GM19238 (cell line): ENCODE measurements at regions not wholly inside any gene's neighbourhood (a gene's known extent, or its start where the extent isn't known, plus 50 kb on each side); places are given as distances from the start of the nearest gene placed in this dataset.

ENCODE experiments used
- DNase-seq: peaks from one replicate; pipeline ENCODE4 v3.0.0; 2011; ENCODE audit warnings: low spot score; ENCODE audit not compliant: insufficient read length

DNA sequence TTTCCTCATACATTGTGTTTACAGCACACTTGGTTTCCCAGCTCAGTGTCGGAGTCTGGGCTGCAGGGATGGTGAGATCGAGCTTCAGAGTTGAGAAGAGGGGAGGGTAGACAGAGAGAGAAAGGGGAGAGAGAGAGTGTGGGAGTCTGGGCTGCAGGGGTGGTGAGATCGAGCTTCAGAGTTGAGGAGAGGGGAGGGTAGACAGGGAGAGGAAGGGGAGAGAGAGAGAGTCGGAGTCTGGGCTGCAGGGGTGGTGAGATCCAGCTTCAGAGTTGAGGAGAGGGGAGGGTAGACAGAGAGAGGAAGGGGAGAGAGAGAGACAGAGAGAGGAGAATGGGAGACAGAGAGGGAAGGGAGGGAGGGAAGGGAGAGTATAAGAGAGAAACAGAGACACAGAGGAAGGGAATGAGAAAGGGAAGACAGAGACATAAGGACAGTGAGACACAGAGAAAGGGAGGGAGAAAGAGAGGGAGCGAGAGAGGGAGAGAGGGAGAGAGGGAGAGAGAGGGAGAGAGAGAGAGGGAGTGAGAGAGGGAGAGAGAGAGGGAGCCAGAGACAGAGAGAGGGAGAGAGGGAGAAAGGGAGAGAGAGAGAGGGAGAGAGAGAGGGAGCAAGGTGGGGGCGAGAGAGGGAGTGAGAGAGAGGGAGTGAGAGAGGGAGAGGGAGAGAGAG lies 222.7 kb upstream of the GMDS start:
- no peak for DNase-seq

DNA sequence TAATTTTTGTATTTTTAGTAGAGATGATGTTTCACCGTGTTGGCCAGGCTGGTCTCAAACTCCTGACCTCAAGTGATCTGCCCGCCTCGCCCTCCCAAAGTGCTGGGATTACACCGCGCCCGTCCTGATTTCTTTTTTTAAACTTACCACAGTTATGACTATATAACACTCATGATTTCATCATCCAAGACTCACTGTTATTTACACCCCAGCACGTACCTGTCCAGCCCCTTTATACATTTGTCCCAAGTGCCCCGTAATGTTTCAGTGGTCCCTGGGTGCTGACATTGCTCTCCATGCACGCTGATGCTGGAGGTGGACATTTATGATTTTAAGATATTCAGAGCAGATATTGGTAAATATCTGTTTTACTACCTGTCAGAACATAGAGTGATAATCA lies 219.9 kb upstream of the GMDS start:
- DNase-seq, result no peak

DNA sequence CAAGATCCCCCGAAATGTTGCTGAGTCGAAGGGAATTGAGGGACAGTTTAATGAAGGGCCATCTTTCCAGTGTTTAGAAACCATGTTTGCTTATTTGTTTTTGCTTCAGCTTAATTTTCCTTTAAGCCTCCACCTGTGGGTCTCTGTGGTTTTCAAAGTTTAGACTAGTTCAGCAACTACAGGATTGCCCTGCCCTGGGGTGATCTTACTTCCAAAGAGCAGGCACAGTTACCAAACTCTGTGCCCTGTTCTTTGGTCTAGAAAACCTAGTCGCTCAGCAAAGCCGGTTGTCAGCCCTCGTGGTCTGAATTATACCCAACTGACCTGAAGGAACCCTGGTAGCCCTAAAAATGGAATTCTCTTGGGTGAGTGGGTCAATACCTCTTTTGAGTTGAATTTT lies 219.2 kb upstream of the GMDS start:
- DNase-seq, result no peak

DNA sequence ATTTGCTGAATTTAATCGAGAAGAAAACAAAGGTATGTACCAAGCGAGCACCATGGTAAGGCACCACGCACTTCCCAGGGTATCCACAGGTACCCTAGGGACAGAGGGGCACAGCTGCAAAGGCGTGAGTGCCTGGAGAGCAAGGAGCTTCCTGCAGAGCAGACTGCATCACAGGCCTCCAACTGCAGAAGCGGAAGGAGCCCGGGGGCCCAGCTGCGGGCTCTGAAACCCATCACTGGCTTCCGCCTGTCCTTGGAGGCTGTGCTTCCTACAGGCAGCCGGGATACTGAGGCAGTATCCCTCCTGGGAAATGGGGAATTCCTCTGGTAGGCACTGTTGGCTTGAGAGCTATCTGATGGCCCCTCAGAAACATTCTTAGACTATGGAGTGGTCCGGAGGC lies 217.4 kb upstream of the GMDS start:
- no peak for DNase-seq

DNA sequence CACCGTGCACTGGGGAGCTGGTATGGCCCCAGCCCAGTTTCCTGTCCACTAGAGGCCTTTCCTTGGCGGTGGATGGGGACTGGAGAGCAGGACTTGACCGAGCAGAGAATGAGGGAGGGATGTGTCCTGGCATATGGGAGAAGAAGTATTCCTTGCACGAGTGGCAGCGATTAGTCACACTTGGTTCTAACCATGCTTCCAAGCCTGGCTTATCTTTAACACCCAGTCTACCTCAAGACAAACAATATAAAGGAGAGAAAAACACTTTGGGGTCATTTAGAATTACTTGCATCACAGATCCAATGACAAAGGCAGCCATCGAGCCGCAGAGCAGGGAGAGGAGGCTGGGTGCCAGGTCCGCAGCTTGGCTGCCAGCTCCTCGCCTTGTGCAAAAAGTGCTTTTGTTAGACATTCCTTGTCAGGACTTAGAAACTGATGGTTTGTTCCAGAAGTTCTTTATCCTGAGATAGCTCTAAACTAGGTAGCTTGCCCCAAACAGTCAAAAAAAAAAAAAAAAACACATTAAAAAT lies 214.9 kb upstream of the GMDS start:
- no peak for DNase-seq

DNA sequence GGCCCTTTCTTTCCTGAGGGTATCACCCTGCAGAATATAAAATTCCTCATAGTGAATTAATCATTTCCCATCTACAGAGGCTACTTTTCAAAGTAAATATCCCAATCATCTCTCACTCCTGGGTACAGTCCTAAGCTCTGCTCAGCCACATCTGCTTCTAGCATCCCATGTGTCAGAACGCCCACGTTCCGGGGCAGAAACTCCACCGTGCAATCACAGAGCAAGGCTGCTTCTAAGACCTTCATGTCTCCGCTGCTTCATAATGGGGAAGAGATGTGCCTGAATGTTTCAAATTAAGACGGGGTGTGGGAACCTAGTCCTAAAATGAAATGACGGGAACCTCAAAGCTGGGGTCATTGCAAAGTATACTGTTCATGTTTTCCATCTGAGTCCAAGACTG lies 208.8 kb upstream of the GMDS start:
- DNase-seq, result no peak

DNA sequence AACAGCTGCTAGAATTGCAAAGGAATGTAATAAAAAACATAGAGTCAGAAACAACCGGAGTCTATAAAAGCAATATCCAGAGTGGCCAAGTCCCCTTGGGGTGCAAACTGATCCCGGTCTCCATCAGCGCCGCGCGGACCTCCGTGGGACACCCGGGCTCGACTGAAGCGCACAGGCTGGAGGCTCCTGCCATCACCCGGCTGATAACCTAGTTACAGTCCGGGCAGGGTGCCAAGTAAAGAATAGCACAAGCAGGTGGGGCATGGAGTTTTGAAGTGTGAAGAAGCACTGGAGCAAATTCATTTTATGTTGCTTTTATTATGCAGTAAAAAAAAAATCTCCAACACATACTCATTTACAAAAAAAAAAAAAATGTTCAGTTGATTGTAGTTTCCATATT lies 205.1 kb upstream of the GMDS start:
- DNase-seq, result no peak

DNA sequence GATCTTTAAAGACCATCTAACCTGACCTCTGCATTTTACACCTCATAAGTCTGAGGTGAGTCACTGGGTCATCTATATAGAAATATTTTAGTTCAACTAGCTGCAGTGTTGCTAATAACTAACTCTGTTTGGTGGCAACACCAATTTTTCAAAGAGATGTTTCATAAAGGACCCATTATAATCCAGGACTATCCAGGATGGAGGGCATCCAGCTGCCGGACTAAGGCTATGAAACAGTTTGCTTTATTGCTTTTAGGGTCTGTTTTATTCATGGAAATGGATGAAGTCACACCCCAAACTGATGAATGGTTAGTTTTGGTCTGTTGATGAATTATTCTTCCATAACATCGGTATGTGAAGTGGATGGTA lies 204.2 kb upstream of the GMDS start:
- no peak for DNase-seq

DNA sequence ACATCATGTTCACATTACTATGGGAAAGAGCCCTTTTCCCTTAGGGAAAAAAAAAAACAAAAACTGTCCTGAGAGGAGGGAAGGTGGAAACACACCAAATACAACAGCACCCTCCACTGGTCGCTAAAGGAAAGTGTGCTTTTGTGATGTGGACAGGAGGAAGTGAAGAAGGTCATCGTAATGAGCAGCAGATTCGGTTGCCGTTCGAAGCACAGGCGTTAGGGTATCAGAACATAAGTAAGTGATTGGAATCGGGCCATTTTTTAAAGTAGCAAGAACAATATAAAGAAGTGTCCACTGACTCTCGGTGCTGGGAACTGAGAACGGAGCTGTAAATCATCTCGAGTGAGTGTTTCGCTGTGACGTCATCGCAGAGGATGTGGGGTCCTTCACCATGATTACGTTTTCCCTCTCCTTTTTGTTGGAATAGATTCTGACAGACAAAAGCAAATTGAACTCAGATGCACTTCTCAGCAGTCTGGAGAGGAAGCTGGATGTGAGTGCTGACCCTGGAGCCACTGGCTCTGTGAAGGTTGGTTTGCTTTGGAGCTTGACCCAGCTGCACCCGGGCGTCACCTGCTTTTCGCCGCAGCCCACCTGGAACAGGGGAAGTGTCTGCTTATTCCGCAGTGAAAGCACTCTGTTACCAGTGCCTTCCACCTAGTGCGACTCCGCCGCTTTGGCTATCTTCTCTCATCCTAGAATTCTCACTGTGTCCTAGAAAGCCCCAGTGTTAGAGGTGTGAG lies 203.6 kb upstream of the GMDS start:
- peak; percentile 19 for DNase-seq

DNA sequence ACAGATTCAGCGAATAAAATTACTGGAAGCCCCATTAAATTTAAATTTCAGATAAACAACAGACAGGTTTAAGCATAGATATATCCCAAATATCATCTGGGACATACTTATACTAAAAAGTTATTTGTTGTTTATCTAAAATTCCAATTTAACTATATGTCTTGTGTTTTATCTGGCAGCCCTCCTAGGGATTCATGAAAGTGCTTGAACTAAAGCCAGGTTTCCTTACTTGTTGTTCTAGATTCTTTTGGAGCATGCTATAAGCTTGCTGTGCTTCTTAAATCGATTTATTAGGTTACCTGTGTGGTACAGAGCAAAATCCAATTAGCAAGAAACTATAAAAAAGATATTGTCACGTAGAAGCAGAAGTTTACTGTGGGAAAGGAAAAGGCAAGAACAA lies 202.5 kb upstream of the GMDS start:
- DNase-seq, result no peak

DNA sequence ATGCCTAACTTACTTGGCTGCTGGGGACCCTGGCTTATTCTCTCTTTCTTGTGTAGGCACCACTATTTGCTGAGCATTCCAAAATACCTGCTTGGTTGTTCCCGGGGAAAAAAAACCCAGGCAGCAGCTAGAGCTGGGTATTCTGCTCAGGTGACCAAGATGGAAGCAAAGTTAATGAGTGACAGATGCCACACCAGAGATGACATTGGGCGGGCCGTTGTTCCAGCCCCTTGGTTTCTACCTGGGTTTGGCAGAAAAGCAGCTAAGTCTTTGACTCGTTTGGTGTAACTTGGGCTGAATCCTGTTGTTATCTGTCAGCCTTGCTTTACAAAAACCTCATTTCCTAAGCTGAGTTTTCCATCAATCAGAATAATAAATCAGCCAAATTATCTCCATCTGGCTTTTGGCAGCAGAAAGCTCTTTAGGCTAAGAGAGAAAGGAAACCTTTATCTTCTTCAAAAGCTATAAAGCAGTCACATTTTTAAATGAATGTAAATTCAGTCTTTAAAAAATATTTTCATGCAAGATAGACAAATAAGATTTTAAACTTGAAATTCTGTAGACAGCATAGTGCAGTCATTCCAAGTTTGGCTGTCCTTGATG lies 202.0 kb upstream of the GMDS start:
- DNase-seq, result no peak

DNA sequence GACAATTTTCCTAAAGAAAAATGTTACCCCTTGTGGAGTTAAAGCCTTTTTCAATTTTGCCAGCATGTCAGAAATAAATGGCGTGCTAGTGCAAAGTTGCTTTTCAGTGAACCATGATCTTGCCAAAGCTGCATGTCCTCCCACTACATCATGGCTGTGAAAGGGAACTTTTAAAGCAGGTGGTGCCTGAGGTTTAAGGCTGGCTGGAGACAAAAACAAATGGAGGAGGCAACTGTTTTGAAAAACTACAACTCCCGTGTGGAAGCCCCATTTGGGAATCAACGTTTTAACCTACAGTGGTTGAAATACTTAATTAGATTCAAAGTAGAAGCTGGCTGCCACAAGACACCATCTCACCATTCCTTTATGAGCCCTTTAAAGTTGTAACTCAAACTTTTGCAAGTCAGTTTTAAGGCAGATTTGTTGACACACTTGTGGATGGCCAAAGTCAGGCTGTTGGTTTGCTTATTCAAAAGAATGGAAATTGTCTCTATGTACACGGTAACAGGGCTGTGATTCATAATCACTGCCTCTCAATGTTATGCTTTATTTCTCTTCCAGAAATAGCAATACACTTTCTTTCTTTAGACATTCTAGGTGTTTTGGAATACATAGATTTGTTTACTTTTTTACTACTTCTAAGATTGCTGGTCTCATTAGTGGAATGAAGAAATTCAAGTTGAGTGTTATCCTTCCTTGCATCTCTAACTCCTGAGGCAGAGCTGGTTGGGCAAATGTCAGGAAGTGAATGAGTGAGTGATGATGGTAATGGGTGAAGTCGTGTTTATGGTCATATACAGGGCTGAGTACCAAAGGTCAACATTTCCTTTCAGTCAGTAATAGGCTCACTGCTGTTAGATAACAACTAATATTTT lies 196.4 kb upstream of the GMDS start:
- no peak for DNase-seq

DNA sequence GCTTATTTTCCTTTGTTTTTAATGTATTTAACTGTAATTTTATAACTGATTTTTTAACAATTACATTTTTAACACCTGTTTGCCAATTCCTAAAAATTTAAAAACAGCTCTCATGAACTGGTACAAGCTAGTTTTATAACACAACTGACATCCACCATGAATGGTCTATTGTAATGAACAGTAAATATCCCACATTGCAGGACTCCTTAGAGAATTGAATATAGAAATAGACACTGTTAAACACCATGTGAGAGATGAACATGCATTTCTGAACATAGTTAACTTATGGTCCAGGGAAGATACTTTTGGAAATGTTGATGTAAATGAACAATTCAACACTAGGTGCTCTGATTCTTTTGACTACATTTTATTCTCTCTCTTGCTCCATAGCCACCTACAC lies 195.1 kb upstream of the GMDS start:
- no peak for DNase-seq

DNA sequence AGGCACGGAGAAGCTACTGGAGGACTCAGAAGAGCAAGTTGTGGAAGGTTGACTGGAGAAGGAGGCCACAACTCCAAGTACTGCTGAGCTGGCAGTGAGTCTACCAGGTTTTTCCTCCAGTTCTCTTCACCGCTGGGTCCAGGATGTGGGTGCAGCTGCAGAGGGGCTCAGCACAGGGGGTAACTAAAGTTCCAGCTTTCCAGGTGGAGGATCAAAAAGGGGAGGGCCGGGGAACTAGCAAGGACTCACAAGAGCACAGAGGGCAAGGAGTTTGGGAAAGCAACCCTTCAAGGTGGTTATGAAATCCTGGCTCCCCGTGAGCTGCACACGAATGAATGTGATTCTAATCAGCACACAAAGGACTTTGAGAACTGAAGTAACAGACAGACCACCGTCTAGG lies 194.2 kb upstream of the GMDS start:
- no peak for DNase-seq

DNA sequence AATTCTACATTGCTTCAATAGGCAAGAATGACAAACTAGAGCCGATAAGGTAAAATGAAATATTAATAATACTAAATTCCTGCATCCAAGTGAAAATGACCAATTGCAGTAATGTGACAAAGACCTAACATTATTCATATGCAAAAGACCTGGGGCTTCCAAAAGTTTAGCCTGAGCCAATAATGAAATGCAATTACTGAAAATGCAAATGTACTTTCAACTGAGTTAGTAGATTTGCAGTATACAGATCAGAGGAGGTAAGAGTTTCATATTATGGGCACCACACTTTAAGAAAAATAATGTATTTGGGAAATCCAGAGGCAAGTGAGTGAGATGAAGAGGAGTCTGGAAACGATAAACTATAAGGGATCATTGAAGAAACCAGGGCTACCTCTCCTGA lies 193.7 kb upstream of the GMDS start:
- DNase-seq, result no peak

DNA sequence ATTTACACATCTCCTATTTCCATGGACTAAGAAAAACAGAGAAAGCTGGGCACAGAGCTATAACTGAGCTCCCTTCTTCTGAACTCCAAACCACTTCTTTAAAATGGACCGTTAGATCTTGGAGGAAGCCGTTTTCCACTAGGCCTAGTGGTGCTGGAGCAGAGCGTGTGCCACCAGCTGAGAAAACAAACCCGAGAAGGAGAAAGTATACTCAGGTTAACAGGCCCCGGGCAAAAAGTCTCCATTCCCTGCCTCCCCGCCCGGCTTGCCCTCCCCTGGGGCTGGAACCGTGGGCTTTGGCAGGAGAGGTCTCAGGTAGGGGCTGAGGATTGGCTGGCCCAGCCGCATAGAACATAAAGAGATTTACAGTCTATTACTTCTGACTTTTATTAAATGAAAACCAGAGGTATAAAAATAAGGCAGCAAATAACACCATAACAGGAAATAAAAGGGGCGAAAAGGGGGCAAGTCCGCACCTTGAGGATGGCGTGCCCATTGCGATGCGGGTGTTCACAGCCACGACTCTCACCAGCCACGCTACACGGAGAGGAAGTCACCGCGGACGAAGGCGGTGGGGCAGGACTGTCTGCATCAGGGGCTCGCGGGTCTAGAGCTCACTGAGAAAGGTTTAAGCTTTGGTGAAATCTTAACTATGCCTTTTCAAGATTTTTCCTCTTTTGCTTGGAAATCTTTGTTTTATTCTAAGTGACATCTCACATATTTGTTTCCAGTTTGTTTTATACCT lies 191.2 kb upstream of the GMDS start:
- no peak for DNase-seq

DNA sequence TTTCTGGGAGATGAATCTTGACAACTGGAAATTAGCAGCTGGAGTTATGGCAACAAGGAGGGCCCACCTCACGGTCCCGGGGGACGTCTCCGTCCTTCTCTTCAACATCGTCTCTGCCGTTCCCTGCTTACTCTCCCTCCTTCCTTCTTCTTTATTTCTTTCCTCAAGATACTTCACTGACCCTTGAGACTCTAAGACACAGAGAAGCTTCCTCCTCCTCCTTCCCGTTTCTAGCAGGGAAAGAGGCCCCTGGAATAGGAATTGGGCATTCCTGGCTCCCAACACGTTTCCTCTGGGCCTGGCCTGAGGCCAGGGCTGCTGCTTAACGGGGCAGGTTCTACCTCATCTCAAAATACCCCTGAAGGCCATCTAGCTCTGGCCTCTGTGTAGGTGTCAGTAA lies 189.9 kb upstream of the GMDS start:
- DNase-seq, result no peak

DNA sequence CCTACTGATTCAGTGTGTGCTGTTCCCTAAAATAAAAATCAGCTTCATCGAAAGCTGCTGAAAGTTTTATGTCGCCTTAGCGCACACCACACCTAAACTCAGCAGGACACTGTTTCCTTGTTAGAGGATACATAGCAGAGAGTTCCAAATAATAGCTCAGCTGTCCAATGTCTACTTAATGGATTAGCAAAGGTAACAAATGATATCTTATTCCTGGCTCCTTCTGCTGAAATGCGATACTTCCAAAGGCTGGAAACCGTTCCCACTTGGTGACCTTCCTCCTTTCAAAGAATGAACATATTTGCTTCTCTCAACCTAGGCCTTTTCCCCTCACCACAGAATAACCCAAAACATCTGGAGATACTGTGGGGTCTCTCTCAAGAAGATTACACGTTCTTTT lies 189.5 kb upstream of the GMDS start:
- DNase-seq, result no peak

DNA sequence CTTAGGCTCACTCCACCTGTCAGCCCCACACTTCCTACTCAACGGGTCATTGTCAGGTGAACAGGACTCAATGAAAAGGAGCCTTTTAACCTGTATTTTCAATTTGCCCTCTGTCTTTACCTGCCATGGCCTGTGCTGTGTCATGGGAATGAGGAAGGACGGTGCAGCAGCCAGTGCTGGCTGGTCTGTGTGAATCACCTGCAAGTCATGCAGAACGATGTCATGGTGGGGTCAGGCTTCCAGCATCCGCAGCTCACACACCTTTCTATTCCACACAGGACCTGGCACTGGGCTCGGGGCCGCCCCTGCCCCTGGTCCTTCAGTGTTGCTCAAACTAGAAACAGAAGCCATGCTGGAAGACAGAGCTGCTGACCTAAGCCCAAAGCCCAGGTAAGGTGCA lies 188.7 kb upstream of the GMDS start:
- no peak for DNase-seq

DNA sequence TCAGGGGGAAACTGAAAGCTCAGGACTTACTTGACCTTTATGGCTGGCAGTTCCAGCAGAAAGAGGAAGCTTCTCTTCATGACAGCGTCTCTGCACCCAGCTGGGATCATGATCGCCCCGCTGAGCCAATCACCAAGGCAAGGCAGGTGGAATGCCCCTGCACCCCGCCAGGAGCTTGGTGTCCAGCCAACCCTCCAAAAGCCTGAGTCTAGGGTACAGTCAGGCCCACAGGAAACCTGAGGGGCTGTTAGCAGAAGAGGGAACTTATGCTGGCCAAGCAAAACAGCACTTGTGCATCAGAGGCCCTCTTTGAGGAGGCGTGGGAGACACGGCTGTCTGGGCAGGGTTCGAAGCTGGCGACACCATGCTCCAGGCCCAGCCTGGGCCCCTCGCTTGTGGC lies 188.3 kb upstream of the GMDS start:
- no peak for DNase-seq

DNA sequence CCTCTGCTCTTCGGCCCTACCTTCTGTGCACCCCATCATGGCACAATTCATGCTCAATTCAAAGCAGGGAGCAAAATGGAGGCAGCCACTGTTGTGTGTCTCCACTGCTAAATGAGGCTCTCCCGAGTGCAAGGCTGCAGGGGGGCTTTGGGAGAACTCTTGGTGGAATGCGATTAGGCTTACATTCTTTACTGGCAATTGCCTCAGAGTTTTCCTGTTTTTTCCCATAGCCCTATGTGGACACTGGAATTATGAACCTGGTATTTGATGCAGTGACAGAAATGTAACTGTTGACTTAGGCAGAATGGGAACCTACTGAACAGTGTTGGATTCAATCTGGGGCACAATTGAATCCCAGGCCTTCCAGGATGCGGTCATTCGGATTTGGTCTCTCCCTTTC lies 187.9 kb upstream of the GMDS start:
- no peak for DNase-seq
